DMS 273 treated with DMSO at 0.1 percent for 48 hours (cell line): ENCODE measurements at regions not wholly inside any gene's neighbourhood (a gene's known extent, or its start where the extent isn't known, plus 50 kb on each side); places are given as distances from the start of the nearest gene placed in this dataset.

Experiments
- DNase-seq: peaks from one replicate; lab custom pipeline; 2025; lab: John Stamatoyannopoulos, UW

DNA sequence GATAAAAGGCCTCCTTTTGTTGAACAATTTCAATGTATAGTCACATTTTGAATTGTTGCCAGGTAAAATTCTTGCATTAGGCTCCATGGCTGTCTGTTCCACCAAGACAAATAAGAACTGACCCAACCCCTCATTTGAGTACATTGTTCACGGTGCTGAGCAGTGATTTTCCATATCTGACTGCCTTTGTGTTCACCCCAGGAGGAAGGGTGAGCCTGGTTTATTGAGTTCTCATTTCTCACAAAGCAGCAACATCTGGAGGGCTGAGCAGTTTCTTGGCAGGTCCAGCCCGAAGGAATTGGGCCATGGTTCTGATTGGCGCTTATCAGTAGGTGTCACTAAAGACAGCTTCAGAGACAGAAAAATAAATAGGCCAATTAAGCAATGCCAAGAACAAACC lies 149.1 kb downstream of the BMP4 start:
- no peak for DNase-seq

DNA sequence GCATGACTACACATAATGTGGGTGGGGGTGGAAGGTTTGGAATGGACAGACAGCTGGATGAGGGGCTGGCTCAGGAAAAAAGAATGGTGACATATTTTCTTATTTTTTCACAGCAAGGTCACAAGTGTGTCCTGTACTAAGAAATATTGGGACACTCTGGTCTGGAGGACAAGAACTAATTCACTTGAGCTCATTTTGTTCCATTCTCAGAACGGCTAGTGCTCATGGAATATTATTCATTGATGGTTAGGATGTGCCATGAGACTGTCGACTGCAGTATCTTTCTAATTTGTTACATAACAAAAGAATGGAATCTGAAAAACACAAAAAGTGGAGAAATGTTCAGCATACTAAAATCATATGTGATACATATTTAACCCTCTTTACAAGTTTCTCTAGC lies 149.5 kb downstream of the BMP4 start:
- no peak for DNase-seq

DNA sequence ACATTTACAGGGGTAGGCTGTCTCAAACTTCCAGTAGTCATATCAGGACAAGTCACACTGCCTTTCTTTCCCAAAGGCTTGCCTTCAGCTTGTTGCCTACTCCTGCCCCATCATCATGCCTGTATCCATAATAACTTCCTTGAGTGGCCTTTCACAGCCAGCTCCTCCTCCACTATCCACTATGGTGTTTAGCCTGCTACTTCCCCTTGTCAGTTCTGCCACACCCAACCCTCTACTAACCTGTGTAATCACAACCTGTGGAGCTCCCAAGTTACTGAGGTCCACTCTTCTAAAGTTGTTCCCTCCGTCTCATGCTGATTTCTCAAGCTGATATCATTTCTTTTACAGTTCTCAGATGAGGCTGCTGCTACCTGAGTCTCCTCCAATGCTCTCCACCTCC lies 159.9 kb downstream of the BMP4 start:
- no peak for DNase-seq

DNA sequence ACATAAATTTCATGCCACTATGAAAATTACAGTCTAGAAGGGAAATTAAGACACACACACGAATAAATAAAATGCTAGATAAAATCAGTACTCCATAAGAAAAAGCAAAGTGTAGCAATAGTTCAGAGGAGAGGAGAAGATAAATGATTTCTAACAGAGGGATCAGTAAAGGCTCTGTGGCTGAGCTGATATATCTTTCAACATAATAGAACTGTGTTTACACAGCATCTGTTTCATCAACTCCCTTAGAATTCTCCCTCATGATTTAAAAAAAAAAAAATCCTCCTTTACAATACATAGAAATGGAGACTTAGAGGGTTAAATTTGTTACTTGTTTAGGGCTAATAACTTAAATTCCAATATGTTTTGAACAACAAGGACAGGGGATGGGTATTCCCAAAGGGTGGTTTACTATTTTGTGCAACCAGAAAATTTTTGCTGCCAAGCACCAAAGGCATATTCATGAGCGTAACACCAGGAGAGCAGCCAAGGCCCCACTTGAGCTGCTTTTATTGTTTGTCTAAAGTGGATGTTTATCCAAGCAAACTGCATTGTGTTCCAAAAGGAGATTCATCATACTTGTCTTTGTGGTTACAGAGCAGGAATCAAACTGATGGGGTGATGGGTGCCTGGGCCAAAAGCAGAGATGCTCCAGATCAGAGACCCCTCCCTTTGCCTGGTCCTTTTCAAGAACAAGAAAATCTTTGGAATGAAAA lies 162.7 kb downstream of the BMP4 start:
- no peak for DNase-seq

DNA sequence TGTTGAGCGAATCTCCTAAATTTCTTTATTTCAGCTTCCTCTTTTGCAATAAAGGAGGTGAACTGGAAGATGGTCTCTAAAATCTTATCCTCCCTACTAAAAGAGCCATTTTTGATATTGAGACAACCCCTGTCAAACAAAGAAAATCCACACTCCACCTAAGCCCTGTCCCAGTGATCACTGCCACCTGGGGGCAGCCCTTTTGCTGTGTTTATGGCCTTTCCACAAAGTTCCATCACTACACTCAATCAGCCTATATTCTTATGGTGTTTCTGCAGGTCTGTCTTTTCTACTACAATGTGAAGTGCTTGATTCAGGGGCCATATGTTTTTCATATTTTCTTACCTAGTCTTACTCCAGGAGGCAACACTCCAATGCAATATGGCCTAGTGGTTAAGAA lies 163.7 kb downstream of the BMP4 start:
- DNase-seq = no peak

DNA sequence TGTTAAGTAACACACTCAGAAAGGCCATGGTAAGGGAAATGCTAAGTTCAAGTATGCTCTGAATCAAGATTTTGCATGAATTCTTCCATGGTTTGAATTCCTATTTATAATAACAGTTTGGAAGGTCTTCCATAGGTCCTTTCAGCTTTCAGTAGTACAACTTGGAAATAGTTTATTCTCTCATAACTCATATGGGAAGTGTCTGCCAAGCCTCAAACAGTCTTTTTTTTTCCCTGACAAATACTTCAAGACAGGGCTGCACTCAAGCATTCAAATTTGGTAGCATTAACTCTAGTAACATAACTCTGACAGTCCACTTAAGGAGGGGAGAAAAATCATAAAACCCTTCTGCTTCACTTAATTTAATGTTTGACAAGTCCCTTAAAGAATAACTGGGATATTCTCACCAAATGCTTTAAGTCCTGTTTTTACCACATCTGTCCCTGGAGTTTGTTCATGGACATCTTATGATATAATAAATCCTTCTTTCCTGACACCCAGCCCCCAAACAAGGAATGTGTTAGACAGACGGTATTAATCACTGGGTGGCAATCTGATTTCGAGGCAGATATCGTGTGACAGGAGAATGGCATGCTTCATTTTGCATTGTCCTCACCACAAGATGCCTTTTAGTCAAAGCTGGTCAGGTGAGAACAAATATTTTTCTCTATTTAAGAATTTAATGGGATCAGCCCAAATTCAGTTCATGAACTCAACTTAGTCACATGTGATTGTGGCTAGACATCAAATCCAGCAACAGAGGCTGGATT lies 165.7 kb downstream of the BMP4 start:
- DNase-seq = no peak

DNA sequence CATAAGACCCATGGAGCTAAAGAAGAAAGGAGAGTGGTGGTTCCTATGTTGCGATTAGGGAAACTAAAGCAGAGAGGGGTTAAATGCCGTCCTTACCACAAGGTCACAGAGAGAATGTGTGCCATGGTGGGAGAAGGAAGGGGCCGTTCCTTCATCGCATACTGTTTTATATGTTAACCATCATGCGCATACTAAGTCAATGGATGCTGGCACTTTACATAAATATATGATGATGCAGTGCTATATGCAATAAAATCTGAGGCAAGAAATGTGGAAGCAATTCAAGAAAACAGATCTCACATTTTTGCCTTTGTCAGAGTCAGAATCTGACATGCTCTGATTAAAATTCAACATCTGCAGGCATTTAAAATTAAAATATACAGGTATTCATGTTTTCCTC lies 168.1 kb downstream of the BMP4 start:
- no peak for DNase-seq

DNA sequence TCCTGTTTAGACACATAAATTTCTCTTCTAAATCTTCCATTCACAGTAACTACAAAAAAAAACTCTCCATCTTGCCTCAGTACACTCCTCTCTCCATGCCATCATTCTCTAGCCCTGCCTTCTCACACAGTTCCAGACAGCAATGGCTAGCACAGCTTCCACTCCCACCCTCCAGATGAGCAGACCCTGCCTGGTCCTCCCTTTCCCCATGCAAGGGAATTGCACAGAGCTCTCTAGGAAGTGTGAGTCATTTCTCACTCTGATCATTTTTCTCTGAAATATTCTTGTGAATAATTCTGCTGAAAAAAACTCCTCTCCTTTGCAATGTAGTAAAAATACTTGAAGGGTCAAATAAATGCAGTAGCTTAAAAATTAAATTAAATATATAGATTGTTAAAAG lies 170.6 kb downstream of the BMP4 start:
- no peak for DNase-seq

DNA sequence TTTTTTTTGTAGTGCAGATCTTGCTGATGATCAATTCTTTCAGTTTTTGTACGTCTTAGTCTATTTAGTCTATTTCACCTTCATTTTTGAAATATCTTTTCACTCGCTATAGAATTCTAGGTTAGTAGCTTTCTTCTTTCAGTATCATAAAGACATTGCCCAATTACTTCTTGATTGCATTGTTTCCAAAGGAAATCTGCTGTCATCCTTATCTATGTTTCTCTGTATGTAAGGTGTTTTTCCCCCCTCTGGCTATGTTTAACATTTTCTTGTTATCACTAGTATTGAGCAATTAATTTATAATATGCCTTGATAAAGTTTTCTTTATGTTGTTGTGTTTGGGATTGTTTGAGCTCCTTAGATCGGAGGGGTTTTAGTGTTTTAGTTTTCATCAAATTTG lies 171.9 kb downstream of the BMP4 start:
- no peak for DNase-seq

DNA sequence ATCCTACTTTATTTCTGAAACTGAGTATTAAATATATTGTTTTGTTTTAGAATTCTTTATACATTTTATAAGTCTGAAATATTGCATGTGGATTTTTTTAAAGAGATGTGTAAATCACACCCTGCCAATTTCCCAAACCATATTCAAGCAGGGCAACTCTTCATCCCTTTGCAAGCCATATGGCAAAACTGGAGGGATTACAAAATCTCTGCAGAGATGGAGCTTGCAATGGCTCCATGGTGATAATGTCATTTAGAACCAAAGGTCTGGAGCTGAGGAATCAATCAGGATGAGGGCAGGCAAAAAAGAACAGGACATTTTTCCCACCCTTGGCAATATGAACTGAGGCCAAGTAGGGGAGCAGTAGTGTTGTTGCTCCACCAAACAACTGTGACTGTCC lies 173.4 kb downstream of the BMP4 start:
- no peak for DNase-seq

DNA sequence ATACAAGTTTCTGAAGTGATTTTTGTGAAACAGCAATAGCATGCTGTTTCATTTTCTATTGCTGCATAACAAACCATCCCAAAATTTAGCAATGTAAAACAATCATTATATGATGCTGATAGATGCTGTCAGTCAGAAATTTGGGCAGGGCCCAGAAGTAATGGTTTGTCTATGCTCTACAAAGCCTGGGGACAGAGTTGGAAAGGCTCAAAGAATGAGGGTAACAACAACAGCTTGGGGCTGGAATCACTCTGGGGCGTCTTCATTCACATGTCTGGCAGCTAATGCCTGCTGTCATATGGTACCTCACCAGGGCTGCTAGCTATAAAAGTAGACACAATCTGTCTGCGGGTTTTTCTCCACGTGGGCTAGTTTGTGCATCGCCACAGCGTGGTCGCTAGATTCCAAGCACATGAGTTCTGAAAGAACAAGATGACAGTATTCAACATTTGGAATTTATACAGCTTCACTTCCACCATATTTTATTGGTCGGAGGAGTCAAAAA lies 176.5 kb downstream of the BMP4 start:
- DNase-seq = no peak

DNA sequence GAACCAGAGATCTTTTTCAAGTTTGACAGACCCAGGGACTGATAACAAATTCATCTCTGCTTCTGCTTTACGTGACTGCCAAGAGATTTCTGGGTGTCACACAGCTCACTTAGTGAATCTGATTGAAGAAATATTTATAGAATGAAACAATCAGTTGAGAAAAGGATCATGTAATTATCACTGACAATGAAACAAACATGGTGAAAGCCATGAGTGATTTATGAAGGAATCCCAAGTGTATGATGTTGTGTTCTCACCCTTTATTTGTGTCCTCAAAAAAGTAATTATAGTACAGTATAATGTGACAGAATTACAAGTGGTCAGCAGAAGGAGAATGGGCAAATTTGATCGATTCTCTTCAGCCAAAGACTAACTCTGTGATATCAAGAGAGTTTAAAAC lies 177.3 kb downstream of the BMP4 start:
- no peak for DNase-seq

DNA sequence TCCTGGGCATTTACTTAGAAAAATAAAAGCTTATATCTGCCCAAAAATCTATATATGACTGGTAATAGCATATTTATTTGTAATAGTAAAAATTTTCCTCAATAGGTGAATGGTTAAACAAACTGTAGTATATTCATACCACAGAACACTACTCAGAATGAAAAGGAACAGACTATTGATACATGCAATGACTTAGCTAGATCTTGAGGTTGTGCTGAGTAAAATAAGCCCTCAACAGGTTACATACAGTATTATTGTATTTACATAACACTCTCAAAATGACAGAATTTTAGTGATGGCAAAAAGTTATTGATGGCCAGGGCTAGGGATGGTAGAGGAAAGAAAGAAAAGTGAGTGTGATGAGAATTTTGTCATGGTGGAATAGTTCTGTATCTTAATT lies 178.4 kb downstream of the BMP4 start:
- DNase-seq = no peak

DNA sequence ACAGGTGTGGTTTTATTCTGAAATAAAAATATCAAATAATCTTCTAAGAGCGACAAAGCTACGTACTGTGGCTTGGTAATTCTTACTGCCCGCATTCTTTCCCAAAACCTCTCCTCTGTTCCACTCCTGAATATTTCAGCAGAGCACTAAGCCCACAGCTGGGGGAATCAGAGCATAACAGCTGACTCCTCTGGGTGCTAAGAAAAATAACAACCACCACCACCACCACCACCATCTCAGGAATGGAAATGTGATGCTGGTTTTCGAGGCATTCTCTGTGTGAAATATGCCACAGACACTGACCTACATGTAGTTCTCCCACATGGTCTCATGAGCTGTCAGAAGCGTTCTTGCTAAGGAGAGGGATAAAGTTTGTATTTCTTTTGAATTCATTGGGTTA lies 183.7 kb downstream of the BMP4 start:
- DNase-seq = no peak

DNA sequence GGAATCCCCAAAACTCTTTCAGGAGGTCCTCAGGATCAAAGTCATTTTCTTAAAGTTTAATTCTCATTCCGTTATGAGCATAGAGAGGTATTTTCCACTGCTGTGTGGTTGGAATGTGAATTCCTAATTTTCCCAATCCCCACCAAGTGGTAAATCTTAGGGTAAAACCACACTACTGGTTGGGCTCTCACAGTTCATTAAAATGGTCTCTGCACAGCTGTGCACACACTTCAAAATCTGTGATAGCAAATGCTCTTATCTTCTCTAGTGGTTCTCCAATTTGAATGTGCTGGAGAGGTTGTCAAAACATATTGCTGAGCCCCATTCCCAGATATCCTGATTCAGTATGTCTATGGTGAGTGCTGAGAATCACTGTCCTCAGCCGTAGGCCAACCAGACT lies 189.1 kb downstream of the BMP4 start:
- no peak for DNase-seq

DNA sequence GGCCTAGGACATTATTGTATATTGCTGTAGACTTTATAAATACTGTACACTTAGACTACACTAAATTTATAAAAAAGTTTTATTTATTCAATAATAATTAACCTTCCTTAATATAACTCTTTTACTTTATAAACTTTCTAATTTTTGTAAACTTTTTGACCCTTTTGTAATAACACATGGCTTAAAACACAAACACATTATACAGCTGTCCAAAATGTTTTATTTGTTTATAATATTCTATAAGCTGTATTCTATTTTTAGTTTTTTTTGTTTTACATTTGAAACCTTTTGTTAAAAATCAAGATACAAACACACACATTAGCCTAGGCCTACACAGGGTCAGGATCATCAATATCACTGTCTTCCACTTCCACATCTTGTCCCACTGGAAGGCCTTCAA lies 190.0 kb downstream of the BMP4 start:
- no peak for DNase-seq

DNA sequence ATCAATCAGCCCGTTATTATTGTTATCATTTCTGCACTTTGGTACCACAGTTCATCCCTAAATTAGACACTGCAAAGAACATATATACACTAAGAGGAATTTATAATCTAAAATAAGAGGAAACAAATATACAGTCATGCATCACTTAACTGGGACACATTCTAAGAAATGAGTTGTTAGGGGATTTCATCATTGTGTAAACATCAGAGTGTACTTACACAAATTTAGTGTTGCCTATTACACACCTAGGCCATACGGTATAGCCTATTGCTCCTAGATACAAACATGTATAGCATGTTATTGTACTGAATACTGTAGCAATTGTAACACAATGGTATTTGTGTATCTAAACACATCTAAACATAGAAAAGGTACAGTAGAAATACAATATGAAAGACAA lies 190.5 kb downstream of the BMP4 start:
- DNase-seq = no peak

DNA sequence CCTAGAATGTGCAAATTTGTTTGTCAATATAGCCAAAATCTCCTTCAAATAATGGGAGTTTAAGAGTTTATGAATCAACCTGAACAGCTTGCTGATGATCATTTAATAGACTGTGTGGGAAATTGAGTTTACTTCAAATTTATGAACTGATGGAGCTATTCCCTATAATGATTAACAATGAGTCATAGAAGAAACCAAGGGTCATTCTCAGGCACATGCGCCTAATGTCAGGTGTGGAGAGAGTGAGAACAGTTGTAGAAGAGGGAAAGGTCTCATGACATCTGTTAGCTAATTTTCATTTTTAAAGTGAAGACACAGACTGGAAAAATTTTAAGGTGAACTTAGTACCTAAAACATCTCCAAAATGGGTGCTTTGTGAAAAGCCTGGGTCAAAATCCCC lies 191.8 kb downstream of the BMP4 start:
- no peak for DNase-seq

DNA sequence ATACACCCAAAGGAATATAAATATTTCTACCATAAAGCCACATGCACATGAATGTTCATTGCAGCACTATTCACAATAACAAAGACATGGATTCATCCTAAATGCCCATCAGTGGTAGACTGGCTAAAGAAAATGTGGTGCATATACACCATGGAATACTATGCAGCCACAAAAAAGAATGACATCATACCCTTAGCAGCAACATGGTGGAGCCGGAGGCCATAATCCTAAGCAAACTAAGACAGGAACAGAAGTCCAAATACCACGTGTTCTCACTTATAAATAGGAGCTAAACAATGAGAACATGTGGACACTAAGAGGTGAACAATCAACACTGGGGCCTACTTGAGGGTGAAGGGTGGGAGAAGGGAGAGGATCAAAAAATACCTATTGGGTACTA lies 198.5 kb downstream of the BMP4 start:
- no peak for DNase-seq

DNA sequence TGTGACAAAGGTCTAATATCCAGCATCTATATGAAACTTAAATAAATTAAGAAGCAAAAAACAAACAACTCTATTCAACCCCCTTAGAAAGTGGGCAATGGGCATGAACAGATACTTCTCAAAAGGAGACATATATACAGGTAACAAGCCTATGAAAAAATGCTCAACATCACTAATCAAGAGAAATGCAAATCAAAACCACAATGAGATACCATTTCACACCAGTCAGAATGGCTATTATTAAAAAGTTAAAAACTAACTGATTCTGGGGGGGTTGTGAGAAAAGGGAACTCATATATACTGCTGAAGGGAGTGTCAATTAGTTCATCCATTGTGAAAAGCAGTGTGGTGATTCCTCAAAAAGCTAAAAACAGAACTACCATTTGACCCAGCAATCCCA lies 198.9 kb downstream of the BMP4 start:
- DNase-seq = no peak

DNA sequence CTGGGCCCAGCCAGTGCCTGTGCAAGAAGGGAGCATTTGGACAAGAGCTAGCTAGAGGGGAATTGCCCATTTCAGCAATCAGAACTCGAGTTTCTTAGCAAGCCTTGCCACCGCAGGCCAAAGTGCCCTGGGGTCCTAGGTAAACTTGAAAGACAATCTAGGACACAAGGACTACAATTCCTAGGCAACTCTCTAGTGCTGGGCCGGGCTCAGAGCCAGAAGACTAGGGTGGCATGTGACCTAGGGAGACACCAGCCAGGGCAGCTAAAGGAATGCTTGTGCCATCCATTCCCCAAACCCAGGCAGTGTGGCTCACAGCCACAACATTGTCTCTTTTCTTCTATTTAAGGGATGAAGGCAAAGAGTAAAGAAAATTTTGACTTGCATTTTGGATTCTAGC lies 205.0 kb downstream of the BMP4 start:
- DNase-seq = no peak

DNA sequence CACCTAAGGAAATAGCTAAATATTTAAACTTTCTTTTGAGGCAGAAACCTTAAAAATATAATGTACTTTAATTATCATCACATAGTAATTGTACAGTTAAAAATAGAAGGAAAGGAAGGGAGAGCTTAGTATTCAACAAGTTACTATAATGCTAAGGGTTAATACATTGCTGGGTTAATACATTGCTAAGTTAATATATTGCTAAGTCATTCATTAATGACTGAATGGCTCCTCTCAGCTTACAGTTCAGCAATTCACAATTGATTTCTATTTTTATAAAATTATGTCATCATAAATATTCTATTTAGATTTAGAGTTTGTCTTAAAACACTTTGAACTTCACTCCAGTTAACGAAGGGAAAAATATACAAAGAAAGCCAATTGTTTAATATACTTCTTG lies 207.9 kb downstream of the BMP4 start:
- DNase-seq = no peak

DNA sequence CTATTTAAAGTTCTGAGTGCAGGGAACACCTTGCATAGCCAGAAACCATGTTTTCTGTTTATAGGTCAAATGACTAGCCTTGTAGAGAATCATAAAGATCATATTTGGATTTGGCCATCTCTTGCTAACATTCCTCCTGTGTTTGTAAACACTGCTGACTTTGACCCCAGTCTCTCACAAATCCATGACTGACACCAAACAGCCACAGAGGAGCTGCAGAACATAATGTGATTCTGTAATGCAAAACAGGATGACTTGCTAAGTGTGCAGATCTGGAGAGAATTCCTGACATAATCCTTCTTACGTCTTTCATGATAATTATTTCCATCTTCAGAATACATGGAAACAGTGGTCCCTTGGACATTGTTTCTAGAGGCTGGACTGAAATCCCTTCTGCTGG lies 211.8 kb downstream of the BMP4 start:
- no peak for DNase-seq

DNA sequence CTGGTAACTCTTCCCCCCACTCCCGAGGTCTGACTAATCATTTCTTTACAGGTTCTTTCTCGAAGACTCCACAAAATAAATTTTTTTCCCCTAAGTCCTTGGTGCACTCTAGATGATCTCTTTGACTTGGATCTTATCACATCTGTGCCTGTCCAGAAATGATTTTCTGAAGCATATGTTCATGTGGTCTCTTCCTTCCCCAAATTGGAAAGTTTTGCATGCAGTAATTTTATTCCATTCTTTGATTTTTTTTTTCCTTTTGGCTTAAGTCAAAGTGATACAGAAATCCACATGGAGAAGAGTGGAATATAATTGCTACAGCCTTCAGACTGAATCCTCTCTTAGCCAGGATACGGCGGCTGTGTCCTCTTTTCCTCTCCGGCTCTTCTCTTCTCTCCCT lies 213.3 kb downstream of the BMP4 start:
- DNase-seq = no peak
